ENCODE measurements at regions not wholly inside any gene's neighbourhood (a gene's known extent, or its start where the extent isn't known, plus 50 kb on each side); places are given as distances from the start of the nearest gene placed in this dataset.

- TF ChIP-seq, protein P1, sequence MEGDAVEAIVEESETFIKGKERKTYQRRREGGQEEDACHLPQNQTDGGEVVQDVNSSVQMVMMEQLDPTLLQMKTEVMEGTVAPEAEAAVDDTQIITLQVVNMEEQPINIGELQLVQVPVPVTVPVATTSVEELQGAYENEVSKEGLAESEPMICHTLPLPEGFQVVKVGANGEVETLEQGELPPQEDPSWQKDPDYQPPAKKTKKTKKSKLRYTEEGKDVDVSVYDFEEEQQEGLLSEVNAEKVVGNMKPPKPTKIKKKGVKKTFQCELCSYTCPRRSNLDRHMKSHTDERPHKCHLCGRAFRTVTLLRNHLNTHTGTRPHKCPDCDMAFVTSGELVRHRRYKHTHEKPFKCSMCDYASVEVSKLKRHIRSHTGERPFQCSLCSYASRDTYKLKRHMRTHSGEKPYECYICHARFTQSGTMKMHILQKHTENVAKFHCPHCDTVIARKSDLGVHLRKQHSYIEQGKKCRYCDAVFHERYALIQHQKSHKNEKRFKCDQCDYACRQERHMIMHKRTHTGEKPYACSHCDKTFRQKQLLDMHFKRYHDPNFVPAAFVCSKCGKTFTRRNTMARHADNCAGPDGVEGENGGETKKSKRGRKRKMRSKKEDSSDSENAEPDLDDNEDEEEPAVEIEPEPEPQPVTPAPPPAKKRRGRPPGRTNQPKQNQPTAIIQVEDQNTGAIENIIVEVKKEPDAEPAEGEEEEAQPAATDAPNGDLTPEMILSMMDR (IDR thresholded peaks at IDR 0.05; ENCODE audit: insufficient read depth, low read length), result no peak
- TF ChIP-seq, protein P2, sequence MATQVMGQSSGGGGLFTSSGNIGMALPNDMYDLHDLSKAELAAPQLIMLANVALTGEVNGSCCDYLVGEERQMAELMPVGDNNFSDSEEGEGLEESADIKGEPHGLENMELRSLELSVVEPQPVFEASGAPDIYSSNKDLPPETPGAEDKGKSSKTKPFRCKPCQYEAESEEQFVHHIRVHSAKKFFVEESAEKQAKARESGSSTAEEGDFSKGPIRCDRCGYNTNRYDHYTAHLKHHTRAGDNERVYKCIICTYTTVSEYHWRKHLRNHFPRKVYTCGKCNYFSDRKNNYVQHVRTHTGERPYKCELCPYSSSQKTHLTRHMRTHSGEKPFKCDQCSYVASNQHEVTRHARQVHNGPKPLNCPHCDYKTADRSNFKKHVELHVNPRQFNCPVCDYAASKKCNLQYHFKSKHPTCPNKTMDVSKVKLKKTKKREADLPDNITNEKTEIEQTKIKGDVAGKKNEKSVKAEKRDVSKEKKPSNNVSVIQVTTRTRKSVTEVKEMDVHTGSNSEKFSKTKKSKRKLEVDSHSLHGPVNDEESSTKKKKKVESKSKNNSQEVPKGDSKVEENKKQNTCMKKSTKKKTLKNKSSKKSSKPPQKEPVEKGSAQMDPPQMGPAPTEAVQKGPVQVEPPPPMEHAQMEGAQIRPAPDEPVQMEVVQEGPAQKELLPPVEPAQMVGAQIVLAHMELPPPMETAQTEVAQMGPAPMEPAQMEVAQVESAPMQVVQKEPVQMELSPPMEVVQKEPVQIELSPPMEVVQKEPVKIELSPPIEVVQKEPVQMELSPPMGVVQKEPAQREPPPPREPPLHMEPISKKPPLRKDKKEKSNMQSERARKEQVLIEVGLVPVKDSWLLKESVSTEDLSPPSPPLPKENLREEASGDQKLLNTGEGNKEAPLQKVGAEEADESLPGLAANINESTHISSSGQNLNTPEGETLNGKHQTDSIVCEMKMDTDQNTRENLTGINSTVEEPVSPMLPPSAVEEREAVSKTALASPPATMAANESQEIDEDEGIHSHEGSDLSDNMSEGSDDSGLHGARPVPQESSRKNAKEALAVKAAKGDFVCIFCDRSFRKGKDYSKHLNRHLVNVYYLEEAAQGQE (IDR thresholded peaks at IDR 0.05; ENCODE audit: insufficient replicate concordance, low read depth), result no peak
- TF ChIP-seq POLR2AphosphoS5 (IDR thresholded peaks at IDR 0.05; ENCODE audit: low read depth), result no peak
Measured at GRCh38 chr5:75909223-75909622, 174.0 kb upstream of the SV2C start.

Data from HL-60 (cell line).